Keratinocyte (primary cell): ENCODE measurements at regions not wholly inside any gene's neighbourhood (a gene's known extent, or its start where the extent isn't known, plus 50 kb on each side); places are given as distances from the start of the nearest gene placed in this dataset.
A peak's percentile ranks its signal among the peaks of the same experiment; 100 is the strongest.

Experiments
- DNase-seq: peaks from one replicate; pipeline ENCODE4 v3.0.0-alpha.2; 2011; ENCODE audit warnings: low read depth, missing footprints, low spot score
- FAIRE-seq: peaks from 2 replicates; lab custom pipeline; 2011; peaks lifted over from hg19 to GRCh38; lab: Jason Lieb, UNC
- H2AFZ ChIP-seq: 2 replicates; pipeline ENCODE4 v1.6.0; 2012; ENCODE audit warnings: low read length, control low read depth, inconsistent platforms; ENCODE audit not compliant: control insufficient read depth
- H3K27ac ChIP-seq: 2 replicates; pipeline ENCODE4 v1.5.1; 2011; ENCODE audit warnings: low read length; ENCODE audit not compliant: control insufficient read depth, insufficient read depth
- H3K27me3 ChIP-seq: 3 replicates; pipeline ENCODE4 v1.6.0; 2011; ENCODE audit warnings: low read length; ENCODE audit not compliant: control insufficient read depth, insufficient read depth; ENCODE audit errors: extremely low read depth
- H3K36me3 ChIP-seq, 2 experiments: 2 replicates in 1 of 2; 3 replicates in 1 of 2; pipeline ENCODE4 v1.5.1; 2011; ENCODE audit warnings: low read length in 2 of 2, mild to moderate bottlenecking in 1 of 2; ENCODE audit not compliant: control insufficient read depth in 2 of 2, insufficient read depth in 2 of 2; ENCODE audit errors: extremely low read depth in 1 of 2
- H3K4me1 ChIP-seq: 3 replicates; pipeline ENCODE4 v1.5.1; 2011; ENCODE audit warnings: low read length; ENCODE audit not compliant: control insufficient read depth, insufficient read depth; ENCODE audit errors: extremely low read depth
- H3K4me2 ChIP-seq: 3 replicates; pipeline ENCODE4 v1.6.0; 2011; ENCODE audit warnings: low read depth, low read length; ENCODE audit not compliant: control insufficient read depth, insufficient read depth; ENCODE audit errors: extremely low read depth
- H3K4me3 ChIP-seq, 3 experiments: fragments of 200-600 bp in 1 of 3; sonication (generic) in 1 of 3; 2 replicates in 2 of 3; 3 replicates in 1 of 3; pipeline ENCODE4 v1.5.1; 2011 to 2016; ENCODE audit warnings: low read length in 3 of 3, mild to moderate bottlenecking in 3 of 3, control low read depth in 2 of 3, inconsistent platforms in 1 of 3, low read depth in 1 of 3, mixed read lengths in 1 of 3, mixed run types in 1 of 3, moderate library complexity in 1 of 3; ENCODE audit not compliant: control insufficient read depth in 2 of 3, insufficient read depth in 2 of 3; ENCODE audit errors: extremely low read depth in 1 of 3
- H3K79me2 ChIP-seq: 2 replicates; pipeline ENCODE4 v1.6.0; 2012; ENCODE audit warnings: low read length; ENCODE audit not compliant: control insufficient read depth, insufficient read depth
- H3K9ac ChIP-seq: 3 replicates; pipeline ENCODE4 v1.6.0; 2011; ENCODE audit warnings: low read length; ENCODE audit not compliant: control insufficient read depth, insufficient read depth; ENCODE audit errors: extremely low read depth
- H3K9me1 ChIP-seq: 3 replicates; pipeline ENCODE4 v1.6.0; 2011; ENCODE audit warnings: low read length; ENCODE audit not compliant: control insufficient read depth, insufficient read depth; ENCODE audit errors: extremely low read depth
- H3K9me3 ChIP-seq: 2 replicates; pipeline ENCODE4 v1.5.1; 2012; ENCODE audit warnings: low read depth, low read length; ENCODE audit not compliant: control insufficient read depth
- H4K20me1 ChIP-seq: 3 replicates; pipeline ENCODE4 v1.6.0; 2011; ENCODE audit warnings: low read length; ENCODE audit not compliant: control insufficient read depth, insufficient read depth; ENCODE audit errors: extremely low read depth
- CTCF ChIP-seq, 3 experiments: IDR thresholded peaks in 1 of 3; conservative IDR thresholded peaks in 1 of 3; optimal IDR thresholded peaks in 1 of 3; 2 replicates in 2 of 3; 3 replicates in 1 of 3; pipeline versions ENCODE3 to v1.5.1; 2011; ENCODE audit warnings: low read length in 3 of 3, mild to moderate bottlenecking in 3 of 3, moderate library complexity in 2 of 3, control low read depth in 1 of 3, inconsistent platforms in 1 of 3; ENCODE audit not compliant: insufficient read depth in 2 of 3; ENCODE audit errors: extremely low read depth in 1 of 3
- EZH2 ChIP-seq: IDR thresholded peaks from one replicate; pipeline ENCODE4 v1.6.1; 2012; ENCODE audit warnings: inconsistent platforms, mild to moderate bottlenecking, low read length, moderate library complexity
- dilution Hi-C: fragments of 300-500 bp; cut with MboI; formaldehyde crosslinking; loops from one replicate; pipeline ENCODE4 v1.7.0; 2020; ENCODE audit warnings: low sequenced_read_pairs; ENCODE audit not compliant: extremely low pct_ligation_motif_present

GRCh38 chr6:134647861-134648260, 302.0 kb downstream of the ALDH8A1 start:
- no peaks in the 10 kb centered on the region for H4K20me1 ChIP-seq
- FAIRE-seq: no peak
- peaks cover 16% of the 10 kb centered on the region for H3K4me1 ChIP-seq
- dilution Hi-C loops: no loop called here
- H3K9me3 ChIP-seq: no peaks in the 10 kb centered on the region
- no peak overlapping the region for H3K4me2 ChIP-seq
- no peaks in the 10 kb centered on the region for H3K36me3 ChIP-seq
- H3K9ac ChIP-seq: no peak overlapping the region
- H3K27me3 ChIP-seq: no peaks in the 10 kb centered on the region
- no peak for TF ChIP-seq EZH2
- H3K27ac ChIP-seq: no peak overlapping the region
- DNase-seq: no peak
- H3K9me1 ChIP-seq: no peaks in the 10 kb centered on the region
- H3K4me3 ChIP-seq: no peak overlapping the region
- H3K79me2 ChIP-seq: no peaks in the 10 kb centered on the region
- H2AFZ ChIP-seq: no peak overlapping the region

DNA sequence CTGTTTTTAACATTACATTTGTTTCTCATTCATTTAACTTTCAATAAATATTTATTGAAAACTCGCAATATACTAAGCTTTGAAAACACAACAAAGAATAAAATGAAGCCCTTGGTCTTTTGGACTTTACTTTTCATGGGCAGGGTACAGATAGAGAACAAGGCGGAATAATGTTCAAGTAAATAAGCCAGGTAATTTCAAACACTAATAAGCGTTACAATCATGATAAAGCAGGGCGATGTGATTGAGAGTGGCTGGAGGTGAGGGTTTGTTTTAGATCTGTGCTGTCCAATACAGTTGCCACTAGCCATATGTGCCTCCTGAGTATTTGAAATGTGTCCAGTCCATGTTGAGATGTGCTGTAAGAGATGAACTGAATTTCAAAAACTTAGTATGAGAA, 307.1 kb downstream of the ALDH8A1 start:
- peak; percentile 5 for FAIRE-seq
- Histone ChIP-seq H3K4me3 (no peak overlapping the region), H3K27ac (no peak overlapping the region), H2AFZ (no peak overlapping the region), H3K4me1 (peaks cover 32% of the 10 kb centered on the region), H3K9me1 (no peaks in the 10 kb centered on the region), H4K20me1 (no peaks in the 10 kb centered on the region), H3K27me3 (no peaks in the 10 kb centered on the region), H3K4me2 (no peak overlapping the region), H3K36me3 (no peaks in the 10 kb centered on the region), H3K9ac (no peak overlapping the region), H3K79me2 (no peaks in the 10 kb centered on the region), H3K9me3 (no peaks in the 10 kb centered on the region)
- no peak for DNase-seq
- dilution Hi-C loops: no loop called here
- TF ChIP-seq CTCF (optimal IDR thresholded peaks at IDR 0.05 in 1 of 3, IDR thresholded peaks at IDR 0.05 in 1 of 3, conservative IDR thresholded peaks at IDR 0.05 in 1 of 3; ENCODE audit: extremely low read depth in 1 of 3, insufficient read depth in 2 of 3, low read length in 3 of 3) (no peak), EZH2 (no peak)

GRCh38 chr6:134642279-134642678, 307.6 kb downstream of the ALDH8A1 start:
- H3K4me3 ChIP-seq: no peak overlapping the region
- DNase-seq: no peak

More at GRCh38 chr6:134642279-134642678, 307.6 kb downstream of the ALDH8A1 start:
- peak overlapping the region; percentile 2 for H2AFZ ChIP-seq
- H3K4me2 ChIP-seq: peak overlapping the region; percentile 29
- no peaks in the 10 kb centered on the region for H3K27me3 ChIP-seq
- peak overlapping the region; percentile 69 for H3K27ac ChIP-seq
- no peaks in the 10 kb centered on the region for H4K20me1 ChIP-seq
- FAIRE-seq: peak; percentile 26
- no peaks in the 10 kb centered on the region for H3K9me1 ChIP-seq
- peaks cover 32% of the 10 kb centered on the region for H3K4me1 ChIP-seq
- no peaks in the 10 kb centered on the region for H3K36me3 ChIP-seq
- TF ChIP-seq CTCF (optimal IDR thresholded peaks at IDR 0.05 in 1 of 3, IDR thresholded peaks at IDR 0.05 in 1 of 3, conservative IDR thresholded peaks at IDR 0.05 in 1 of 3; ENCODE audit: extremely low read depth in 1 of 3, insufficient read depth in 2 of 3, low read length in 3 of 3): no peak
- TF ChIP-seq EZH2: no peak
- H3K79me2 ChIP-seq: no peaks in the 10 kb centered on the region
- no peaks in the 10 kb centered on the region for H3K9me3 ChIP-seq
- dilution Hi-C loops: no loop called here
- peak overlapping the region; percentile 1 for H3K9ac ChIP-seq
